GM21619 (cell line): ENCODE measurements at regions not wholly inside any gene's neighbourhood (a gene's known extent, or its start where the extent isn't known, plus 50 kb on each side); places are given as distances from the start of the nearest gene placed in this dataset.

Experiments used
- ATAC-seq: cut with Tn5 transposase; IDR thresholded peaks from one replicate; pipeline ENCODE4 v1.9.1; 2021; ENCODE audit not compliant: unreplicated experiment

GRCh38 chr1:235011599-235012435, 116.8 kb downstream of the TOMM20 start:
- peak; percentile 70 for ATAC-seq

- no peak for ATAC-seq
Measured at GRCh38 chr1:235011064-235011598, 117.5 kb downstream of the TOMM20 start.

GRCh38 chr1:235009561-235010306, 118.9 kb downstream of the TOMM20 start:
- ATAC-seq, result no peak

- no peak for ATAC-seq
Measured at GRCh38 chr1:235009074-235009473, 119.6 kb downstream of the TOMM20 start.

- ATAC-seq, result no peak
Measured at GRCh38 chr1:235008239-235008638, 120.4 kb downstream of the TOMM20 start.

GRCh38 chr1:235006816-235007215, 121.8 kb downstream of the TOMM20 start:
- no peak for ATAC-seq

- ATAC-seq, result peak; percentile 26
Measured at GRCh38 chr1:235006132-235006721, 122.4 kb downstream of the TOMM20 start.

- ATAC-seq, result no peak
Measured at GRCh38 chr1:235004840-235005391, 123.7 kb downstream of the TOMM20 start.

- ATAC-seq, result no peak
Measured at GRCh38 chr1:235004276-235004675, 124.4 kb downstream of the TOMM20 start.

- no peak for ATAC-seq
Measured at GRCh38 chr1:235002706-235003300, 125.8 kb downstream of the TOMM20 start.

- ATAC-seq, result no peak
Measured at GRCh38 chr1:234999513-234999940, 129.1 kb downstream of the TOMM20 start.

- ATAC-seq, result no peak
Measured at GRCh38 chr1:234997896-234998741, 130.5 kb downstream of the TOMM20 start.

GRCh38 chr1:234997201-234997895, 131.3 kb downstream of the TOMM20 start:
- ATAC-seq, result no peak

- ATAC-seq, result no peak
Measured at GRCh38 chr1:234996245-234996757, 132.3 kb downstream of the TOMM20 start.

- ATAC-seq, result no peak
Measured at GRCh38 chr1:234994436-234995295, 134.0 kb downstream of the TOMM20 start.

- no peak for ATAC-seq
Measured at GRCh38 chr1:234992065-234992464, 136.6 kb downstream of the TOMM20 start.

GRCh38 chr1:234990874-234991801, 137.5 kb downstream of the TOMM20 start:
- no peak for ATAC-seq
